ENCODE measurements at regions not wholly inside any gene's neighbourhood (a gene's known extent, or its start where the extent isn't known, plus 50 kb on each side); places are given as distances from the start of the nearest gene placed in this dataset.

DNA sequence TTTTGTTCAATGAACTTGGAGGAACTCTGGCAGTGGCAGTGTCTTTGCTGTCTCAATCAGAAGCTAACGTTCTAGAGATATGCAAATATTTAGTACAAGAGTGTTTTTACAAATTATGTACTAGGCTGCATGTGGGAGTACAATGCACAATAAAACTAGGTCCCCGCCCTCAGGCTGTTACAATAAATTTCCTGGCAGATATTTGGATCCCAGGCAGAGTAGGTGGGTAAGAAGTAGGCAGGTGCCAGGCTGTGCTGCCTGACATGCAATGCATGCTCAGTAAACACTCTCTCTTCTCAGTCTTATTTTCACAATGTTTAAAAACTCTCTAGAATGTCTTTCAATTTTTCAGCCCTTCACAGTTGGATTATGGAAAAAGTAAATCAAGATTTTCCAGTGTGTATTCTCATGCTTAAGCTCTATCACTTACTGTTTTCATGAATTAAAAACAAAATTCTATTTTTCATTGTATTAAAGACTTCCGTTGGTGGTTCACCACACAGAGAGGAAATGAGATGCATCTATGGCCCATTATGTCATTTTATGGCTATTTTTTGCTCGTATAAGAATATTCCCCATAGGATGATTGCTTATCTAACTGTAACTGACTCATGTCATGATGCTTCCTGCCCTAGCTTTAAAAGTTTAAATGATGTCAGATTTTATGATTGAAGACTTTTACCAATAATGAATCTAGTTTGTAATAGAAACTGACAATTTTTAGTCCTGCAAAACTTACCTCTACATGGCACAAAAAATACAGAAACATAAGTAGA, 346.1 kb downstream of the RND3 start:
- TF ChIP-seq RB1 (IDR thresholded peaks at IDR 0.05; ENCODE audit: low read depth) (no peak), POLR2A (conservative IDR thresholded peaks at IDR 0.05) (no peak), ADNP (tag; IDR thresholded peaks at IDR 0.05) (no peak), KDM1A (IDR thresholded peaks at IDR 0.05) (no peak), CTCF (IDR thresholded peaks at IDR 0.05 in 2 of 3, conservative IDR thresholded peaks at IDR 0.05 in 1 of 3; ENCODE audit: insufficient read depth in 2 of 3, low read depth in 1 of 3, low read length in 3 of 3) (no peak), YY1 (IDR thresholded peaks at IDR 0.05; ENCODE audit: borderline replicate concordance in 1 of 3, control insufficient read depth in 1 of 3, extremely low read depth in 1 of 3, insufficient read depth in 3 of 3, insufficient read length in 1 of 3, insufficient replicate concordance in 2 of 3, low read depth in 1 of 3, low read length in 2 of 3) (no peak), CEBPB (tag; IDR thresholded peaks at IDR 0.05) (no peak), EP300 (IDR thresholded peaks at IDR 0.05; ENCODE audit: low read length) (no peak), SOX6 (IDR thresholded peaks at IDR 0.05) (no peak), RFX1 (IDR thresholded peaks at IDR 0.05) (no peak)
- TF ChIP-seq, protein P1, sequence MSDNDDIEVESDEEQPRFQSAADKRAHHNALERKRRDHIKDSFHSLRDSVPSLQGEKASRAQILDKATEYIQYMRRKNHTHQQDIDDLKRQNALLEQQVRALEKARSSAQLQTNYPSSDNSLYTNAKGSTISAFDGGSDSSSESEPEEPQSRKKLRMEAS (CRISPR knock-in tag; IDR thresholded peaks at IDR 0.05): no peak

Measured in K562 (cell line).